Head of caudate nucleus (tissue), 42 donors: ENCODE measurements at regions not wholly inside any gene's neighbourhood (a gene's known extent, or its start where the extent isn't known, plus 50 kb on each side); places are given as distances from the start of the nearest gene placed in this dataset.
A peak's percentile ranks its signal among the peaks of the same experiment; 100 is the strongest.

Experiments
- DNase-seq, 42 donors: peaks; one replicate each; pipeline versions ENCODE4 v3.0.0 to v3.0.0-alpha.2; 2020 to 2021; ENCODE audit warnings: mixed read lengths in 7 of 42
- intact Hi-C: fragments of 100-400 bp; cut with DNase I; formaldehyde crosslinking; loops from one replicate; pipeline ENCODE4 v1.15.0; 2022

GRCh38 chr2:80722803-80723202 lies 418.3 kb upstream of the LRRTM1 start:
- no peak for DNase-seq
- intact Hi-C loops: no loop called here

DNA sequence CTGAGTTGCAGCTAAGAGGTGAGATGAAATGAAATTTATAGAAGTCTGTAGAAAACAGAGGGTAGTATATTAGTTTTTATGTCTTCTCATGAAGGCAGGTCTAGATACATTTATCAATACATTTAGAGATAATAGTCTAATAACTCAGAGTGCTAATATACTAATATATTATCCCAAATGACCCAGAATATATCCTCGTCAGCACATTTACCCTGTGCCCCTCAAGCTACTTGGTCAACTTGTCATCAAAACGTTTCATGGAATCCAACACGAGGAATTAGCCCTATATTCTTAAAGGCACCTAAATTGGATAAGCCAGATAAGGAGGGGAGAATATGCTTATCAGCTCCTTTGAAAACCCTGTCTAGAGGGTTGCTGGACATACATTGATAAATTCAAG lies 415.1 kb upstream of the LRRTM1 start:
- intact Hi-C loops: no loop called here
- DNase-seq: no peak

DNA sequence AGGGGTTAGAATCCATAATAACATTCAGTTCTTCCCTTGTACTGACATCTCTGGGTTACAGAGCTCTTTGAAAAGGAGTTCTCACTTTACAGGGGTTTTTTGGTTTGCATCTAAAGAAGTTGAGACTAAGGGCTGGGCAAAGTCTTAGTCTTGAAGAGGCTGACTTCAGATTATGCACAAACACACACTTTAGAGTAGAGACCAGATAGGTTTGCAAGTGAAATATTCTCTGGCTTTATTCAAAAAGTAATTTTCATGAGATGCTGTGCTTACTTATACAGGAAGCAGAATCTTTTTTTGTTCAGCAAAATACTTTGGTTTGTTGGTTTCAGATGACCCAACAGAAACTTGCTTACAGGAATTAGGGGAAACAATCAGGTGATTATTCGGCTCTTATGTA lies 410.9 kb upstream of the LRRTM1 start:
- intact Hi-C loops: no loop called here
- DNase-seq: no peak

DNA sequence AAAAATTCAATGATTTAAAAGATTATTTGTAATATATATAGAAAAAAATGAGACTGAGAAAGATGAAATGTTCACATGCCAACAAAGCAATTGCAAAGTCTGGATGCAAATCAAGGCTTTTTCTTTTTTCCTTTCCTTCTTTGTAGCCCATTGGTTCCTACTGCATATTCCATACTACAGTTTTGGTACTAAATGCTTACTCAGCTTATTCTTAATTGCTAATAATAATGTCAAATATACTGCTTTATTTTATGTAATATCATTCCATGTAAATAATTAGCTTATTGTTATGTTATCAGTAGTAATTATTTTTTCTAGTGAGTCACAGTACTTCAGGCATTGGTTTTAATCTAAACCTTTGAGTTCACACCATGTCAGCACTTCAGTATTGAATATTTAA lies 407.4 kb upstream of the LRRTM1 start:
- intact Hi-C loops: no loop called here
- DNase-seq: no peak

- intact Hi-C loops: no loop called here
- DNase-seq: no peak
Measured at GRCh38 chr2:80706951-80707350, 402.4 kb upstream of the LRRTM1 start.

GRCh38 chr2:80706541-80706940 lies 402.0 kb upstream of the LRRTM1 start:
- intact Hi-C loops: no loop called here
- DNase-seq: peak in 5 of 42 donors; percentile 3 to 13 (median 8)

DNA sequence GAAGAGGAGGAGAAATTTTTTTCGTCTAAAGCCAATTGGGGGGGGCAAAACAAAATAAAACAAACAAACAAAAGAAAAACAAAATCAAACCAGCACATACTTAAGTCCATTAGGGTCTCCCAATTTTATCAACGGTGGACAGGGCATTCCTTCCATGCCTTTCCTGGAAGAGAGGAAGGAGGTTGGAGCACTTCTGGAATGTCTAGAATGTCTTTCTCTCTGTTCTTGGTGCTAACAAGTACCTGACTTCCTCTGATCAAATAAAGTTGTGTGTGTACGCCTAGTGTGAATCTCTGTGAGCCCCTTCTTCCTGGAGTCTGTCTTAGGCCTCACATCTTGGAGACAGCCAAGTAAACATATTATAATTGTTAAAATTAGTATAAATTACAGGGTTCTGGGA lies 399.0 kb upstream of the LRRTM1 start:
- intact Hi-C loops: no loop called here
- no peak for DNase-seq

DNA sequence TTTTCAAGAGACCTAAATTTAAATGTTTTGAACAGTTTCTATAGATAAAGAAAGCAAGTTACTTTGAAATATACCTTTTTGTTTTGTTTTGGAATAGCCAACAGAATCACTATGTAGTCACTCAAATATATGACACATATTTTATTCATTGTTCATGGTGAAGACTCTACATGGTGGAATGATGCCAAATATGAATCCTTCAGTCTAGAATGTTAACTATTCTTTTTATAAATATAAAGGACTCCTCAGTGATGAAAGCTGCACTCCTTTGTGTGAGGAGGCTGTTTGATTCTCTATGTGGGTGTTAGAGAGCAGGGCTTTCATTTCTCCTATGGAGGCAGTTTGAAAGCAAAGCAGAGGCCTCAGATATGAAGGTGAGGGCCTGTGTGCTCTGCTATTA lies 396.4 kb upstream of the LRRTM1 start:
- intact Hi-C loops: no loop called here
- DNase-seq: no peak
